OCI-LY1 (cell line): ENCODE measurements at regions not wholly inside any gene's neighbourhood (a gene's known extent, or its start where the extent isn't known, plus 50 kb on each side); places are given as distances from the start of the nearest gene placed in this dataset.

Experiments
- H2AFZ ChIP-seq: fragments of 200-600 bp; sonication (generic), shearing (Covaris generic); 2 replicates; pipeline ENCODE4 v1.6.0; 2014; ENCODE audit warnings: antibody characterized with exemption, mild to moderate bottlenecking, low read length
- H3F3A ChIP-seq: fragments of 200-600 bp; sonication (generic), shearing (Covaris generic); 2 replicates; pipeline ENCODE4 v1.6.0; 2014; ENCODE audit warnings: mild to moderate bottlenecking, antibody characterized with exemption, low read length, moderate library complexity; ENCODE audit not compliant: insufficient read depth
- H3K27ac ChIP-seq: fragments of 200-600 bp; sonication (generic); 2 replicates; pipeline ENCODE4 v1.5.1; 2014; ENCODE audit warnings: low read length, mixed run types, mild to moderate bottlenecking, low read depth; ENCODE audit not compliant: poor library complexity, severe bottlenecking
- H3K27me3 ChIP-seq: fragments of 200-600 bp; sonication (generic); 2 replicates; pipeline ENCODE4 v1.6.0; 2014; ENCODE audit warnings: antibody characterized with exemption, mild to moderate bottlenecking, low read length, moderate library complexity; ENCODE audit not compliant: insufficient read depth
- H3K36me3 ChIP-seq: fragments of 200-600 bp; sonication (generic); 2 replicates; pipeline ENCODE4 v1.6.1; 2014; ENCODE audit warnings: mild to moderate bottlenecking, antibody characterized with exemption, low read length, moderate library complexity, mixed read lengths; ENCODE audit not compliant: insufficient read depth
- H3K4me1 ChIP-seq: fragments of 200-600 bp; sonication (generic); 2 replicates; pipeline ENCODE4 v1.5.1; 2014; ENCODE audit warnings: mild to moderate bottlenecking, low read length, moderate library complexity; ENCODE audit not compliant: insufficient read depth, severe bottlenecking
- H3K4me2 ChIP-seq: fragments of 200-600 bp; sonication (generic), shearing (Covaris generic); 2 replicates; pipeline ENCODE4 v1.6.1; 2014; ENCODE audit warnings: low read length
- H3K4me3 ChIP-seq: fragments of 200-600 bp; sonication (generic); 2 replicates; pipeline ENCODE4 v1.5.1; 2014; ENCODE audit warnings: low read length, low read depth, mild to moderate bottlenecking, mixed read lengths; ENCODE audit not compliant: poor library complexity, severe bottlenecking
- H3K79me2 ChIP-seq: fragments of 200-600 bp; shearing (Covaris generic); 2 replicates; pipeline ENCODE4 v1.6.1; 2016; ENCODE audit warnings: mixed run types, low read length, mixed read lengths; ENCODE audit not compliant: insufficient read depth
- H3K9ac ChIP-seq: fragments of 200-600 bp; sonication (generic), shearing (Covaris generic); 2 replicates; pipeline ENCODE4 v1.6.1; 2014; ENCODE audit warnings: mild to moderate bottlenecking, low read length, mixed read lengths
- H3K9me2 ChIP-seq: fragments of 200-600 bp; sonication (generic), shearing (Covaris generic); 2 replicates; pipeline ENCODE4 v1.6.1; 2014; ENCODE audit warnings: low read depth, mild to moderate bottlenecking, low read length, mixed read lengths
- H3K9me3 ChIP-seq: fragments of 200-600 bp; shearing (Covaris generic); 2 replicates; pipeline ENCODE4 v1.6.1; 2014; ENCODE audit warnings: low read length, mixed read lengths
- H4K20me1 ChIP-seq: fragments of 200-600 bp; sonication (generic), shearing (Covaris generic); 2 replicates; pipeline ENCODE4 v1.6.0; 2016; ENCODE audit warnings: mild to moderate bottlenecking, low read length; ENCODE audit not compliant: insufficient read depth
- CTCF ChIP-seq: fragments of 200-600 bp; sonication (generic), shearing (Covaris generic); IDR thresholded peaks from 2 replicates; pipeline ENCODE4 v1.5.1; 2017; ENCODE audit warnings: mild to moderate bottlenecking, antibody characterized with exemption, low read length, moderate library complexity, mixed read lengths
- EZH2 ChIP-seq: fragments of 200-600 bp; sonication (generic), shearing (Covaris generic); IDR thresholded peaks from 2 replicates; pipeline ENCODE4 v1.8.0; 2017; ENCODE audit warnings: borderline replicate concordance, mixed run types, mild to moderate bottlenecking, antibody characterized with exemption, low read length, moderate library complexity, mixed read lengths

- Histone ChIP-seq H3K9ac (no peak overlapping the region), H3K27ac (no peak overlapping the region), H3K4me1 (no peaks in the 10 kb centered on the region), H3K9me2 (no peaks in the 10 kb centered on the region), H3K4me3 (no peak overlapping the region), H3K27me3 (no peaks in the 10 kb centered on the region), H3K4me2 (no peak overlapping the region), H4K20me1 (no peaks in the 10 kb centered on the region), H3K79me2 (no peaks in the 10 kb centered on the region), H3K9me3 (no peaks in the 10 kb centered on the region), H2AFZ (no peak overlapping the region), H3K36me3 (no peaks in the 10 kb centered on the region), H3F3A (no peaks in the 10 kb centered on the region)
- no peak for TF ChIP-seq EZH2
- TF ChIP-seq CTCF = no peak
Measured at GRCh38 chr14:31982642-31983041, 94.5 kb upstream of the ARHGAP5 start.

GRCh38 chr14:31986405-31986804, 90.7 kb upstream of the ARHGAP5 start:
- Histone ChIP-seq H3K79me2 (no peaks in the 10 kb centered on the region), H2AFZ (no peak overlapping the region), H3K27ac (no peak overlapping the region), H3K27me3 (no peaks in the 10 kb centered on the region), H3K4me2 (no peak overlapping the region), H3K4me1 (no peaks in the 10 kb centered on the region), H3K4me3 (no peak overlapping the region), H3K9me2 (no peaks in the 10 kb centered on the region), H3K9me3 (no peaks in the 10 kb centered on the region), H3K36me3 (no peaks in the 10 kb centered on the region), H3K9ac (no peak overlapping the region), H3F3A (no peaks in the 10 kb centered on the region), H4K20me1 (no peaks in the 10 kb centered on the region)
- TF ChIP-seq EZH2 (no peak), CTCF (no peak)

DNA sequence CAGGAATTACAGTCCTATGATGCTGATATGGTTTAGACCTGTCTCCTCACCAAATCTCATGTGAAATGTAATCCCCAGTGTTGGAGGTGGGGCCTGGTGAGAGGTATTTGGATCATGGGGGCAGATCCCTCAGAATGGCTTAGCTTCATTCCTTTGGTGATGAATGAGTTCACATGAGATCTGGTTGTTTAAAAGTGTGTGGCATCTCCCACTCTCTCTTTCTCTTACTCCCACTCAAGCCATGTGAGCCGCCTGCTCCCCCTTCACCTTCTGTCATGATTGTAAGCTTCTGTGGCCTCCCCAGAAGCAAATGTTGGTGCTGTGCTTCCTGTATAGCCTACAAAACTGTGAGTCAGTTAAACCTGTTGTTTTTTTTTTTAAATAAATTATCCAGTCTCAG, 89.4 kb upstream of the ARHGAP5 start:
- Histone ChIP-seq H2AFZ (no peak overlapping the region), H3K9me3 (no peaks in the 10 kb centered on the region), H3K4me1 (no peaks in the 10 kb centered on the region), H3K4me3 (no peak overlapping the region), H3K4me2 (no peak overlapping the region), H3K27ac (no peak overlapping the region), H4K20me1 (no peaks in the 10 kb centered on the region), H3K9me2 (no peaks in the 10 kb centered on the region), H3K79me2 (no peaks in the 10 kb centered on the region), H3K27me3 (no peaks in the 10 kb centered on the region), H3K9ac (no peak overlapping the region), H3F3A (no peaks in the 10 kb centered on the region), H3K36me3 (no peaks in the 10 kb centered on the region)
- TF ChIP-seq CTCF = no peak
